ENCODE measurements at regions not wholly inside any gene's neighbourhood (a gene's known extent, or its start where the extent isn't known, plus 50 kb on each side); places are given as distances from the start of the nearest gene placed in this dataset.
"Not testable (repeated sequence)": the region's sequence is repeated elsewhere in the genome, so short reads cannot be mapped to it uniquely, and the experiment has no call there.

- Histone ChIP-seq H3K4me1 (no peaks in the 10 kb centered on the region), H3K27me3 (no peaks in the 10 kb centered on the region), H3K36me3 (no peaks in the 10 kb centered on the region), H3K27ac (no peak overlapping the region), H4K20me1 (no peaks in the 10 kb centered on the region), H3K9me3 (peaks cover 90% of the 10 kb centered on the region), H3K9ac (no peak overlapping the region), H3K4me3 (no peak overlapping the region), H3K4me2 (no peak overlapping the region)
- no peak for TF ChIP-seq Cebpa-rat (IDR thresholded peaks at IDR 0.05)
These were observed 192.8 kb downstream of the UBE3A start for GRCh38 chr15:25245801-25246622.

- no peaks in the 10 kb centered on the region for H3K27me3 ChIP-seq
- H3K4me1 ChIP-seq, result no peaks in the 10 kb centered on the region
- no peak overlapping the region for H3K27ac ChIP-seq
- no peaks in the 10 kb centered on the region for H4K20me1 ChIP-seq
- H3K9ac ChIP-seq, result no peak overlapping the region
- H3K36me3 ChIP-seq, result no peaks in the 10 kb centered on the region
- H3K9me3 ChIP-seq, result peaks cover 90% of the 10 kb centered on the region
- H3K4me2 ChIP-seq, result no peak overlapping the region
- H3K4me3 ChIP-seq, result no peak overlapping the region
- no peak for TF ChIP-seq Cebpa-rat (IDR thresholded peaks at IDR 0.05)
These were observed 192.0 kb downstream of the UBE3A start for GRCh38 chr15:25246641-25247406.

GRCh38 chr15:25247407-25248038, 191.3 kb downstream of the UBE3A start:
- H3K9me3 ChIP-seq, result peaks cover 89% of the 10 kb centered on the region
- no peak overlapping the region for H3K27ac ChIP-seq
- H3K4me1 ChIP-seq, result no peaks in the 10 kb centered on the region
- no peak for TF ChIP-seq Cebpa-rat (IDR thresholded peaks at IDR 0.05)
- H4K20me1 ChIP-seq, result no peaks in the 10 kb centered on the region
- H3K9ac ChIP-seq, result no peak overlapping the region
- H3K27me3 ChIP-seq, result no peaks in the 10 kb centered on the region
- H3K36me3 ChIP-seq, result no peaks in the 10 kb centered on the region
- H3K4me3 ChIP-seq, result no peak overlapping the region
- H3K4me2 ChIP-seq, result no peak overlapping the region

GRCh38 chr15:25248087-25248486, 190.7 kb downstream of the UBE3A start:
- not testable (repeated sequence) for H4K20me1 ChIP-seq, H3K27ac ChIP-seq
- H3K9me3 ChIP-seq, result peaks cover 83% of the 10 kb centered on the region

GRCh38 chr15:25248583-25249235, 190.1 kb downstream of the UBE3A start:
- no peak overlapping the region for H3K4me2 ChIP-seq
- no peaks in the 10 kb centered on the region for H4K20me1 ChIP-seq
- no peaks in the 10 kb centered on the region for H3K36me3 ChIP-seq
- H3K27me3 ChIP-seq, result no peaks in the 10 kb centered on the region
- TF ChIP-seq Cebpa-rat (IDR thresholded peaks at IDR 0.05), result no peak
- no peak overlapping the region for H3K4me3 ChIP-seq
- H3K27ac ChIP-seq, result no peak overlapping the region
- no peak overlapping the region for H3K9ac ChIP-seq
- H3K9me3 ChIP-seq, result peaks cover 77% of the 10 kb centered on the region
- no peaks in the 10 kb centered on the region for H3K4me1 ChIP-seq

More at GRCh38 chr15:25248087-25248486, 190.7 kb downstream of the UBE3A start:
- not testable (repeated sequence) for H3K4me2 ChIP-seq, H3K27me3 ChIP-seq, H3K9ac ChIP-seq, H3K4me1 ChIP-seq, H3K36me3 ChIP-seq, H3K4me3 ChIP-seq

GRCh38 chr15:25249236-25250010, 189.4 kb downstream of the UBE3A start:
- no peak overlapping the region for H3K4me3 ChIP-seq
- peaks cover 76% of the 10 kb centered on the region for H3K9me3 ChIP-seq
- no peaks in the 10 kb centered on the region for H4K20me1 ChIP-seq
- no peak overlapping the region for H3K9ac ChIP-seq
- no peak for TF ChIP-seq Cebpa-rat (IDR thresholded peaks at IDR 0.05)
- no peaks in the 10 kb centered on the region for H3K36me3 ChIP-seq
- H3K27ac ChIP-seq, result no peak overlapping the region
- no peak overlapping the region for H3K4me2 ChIP-seq
- no peaks in the 10 kb centered on the region for H3K4me1 ChIP-seq
- H3K27me3 ChIP-seq, result no peaks in the 10 kb centered on the region

- Histone ChIP-seq H3K27me3 (no peaks in the 10 kb centered on the region), H3K9me3 (peaks cover 74% of the 10 kb centered on the region), H3K9ac (no peak overlapping the region), H3K4me3 (no peak overlapping the region), H3K27ac (no peak overlapping the region), H3K4me2 (no peak overlapping the region), H4K20me1 (no peaks in the 10 kb centered on the region), H3K36me3 (no peaks in the 10 kb centered on the region), H3K4me1 (no peaks in the 10 kb centered on the region)
- no peak for TF ChIP-seq Cebpa-rat (IDR thresholded peaks at IDR 0.05)
These were observed 188.7 kb downstream of the UBE3A start for GRCh38 chr15:25250011-25250596.

GRCh38 chr15:25250906-25251622, 187.8 kb downstream of the UBE3A start:
- no peaks in the 10 kb centered on the region for H3K27me3 ChIP-seq
- H3K9ac ChIP-seq, result no peak overlapping the region
- 0 out of 2 replicates have a peak, but pooled peaks cover 4% of the 10 kb centered on the region for H3K36me3 ChIP-seq
- TF ChIP-seq Cebpa-rat (IDR thresholded peaks at IDR 0.05), result no peak
- H3K4me2 ChIP-seq, result no peak overlapping the region
- no peaks in the 10 kb centered on the region for H3K4me1 ChIP-seq
- peaks cover 71% of the 10 kb centered on the region for H3K9me3 ChIP-seq
- no peaks in the 10 kb centered on the region for H4K20me1 ChIP-seq
- no peak overlapping the region for H3K27ac ChIP-seq
- H3K4me3 ChIP-seq, result no peak overlapping the region

All from BLaER1 (cell line).